Activated T-helper 17 cell treated with anti-CD3 and anti-CD28 coated beads, Interleukin-2, amount 50 U/mL, for 72 hours (primary cell): ENCODE measurements at regions not wholly inside any gene's neighbourhood (a gene's known extent, or its start where the extent isn't known, plus 50 kb on each side); places are given as distances from the start of the nearest gene placed in this dataset.

Source experiments
- ATAC-seq: fragments of 150-1000 bp; cut with Tn5 transposase; replicated peaks from 2 replicates; pipeline ENCODE4 v1.10.0; 2021; ENCODE audit warnings: mild to moderate bottlenecking, moderate library complexity
- H3K27ac Mint-ChIP-seq: one replicate; pipeline ENCODE4 v1.8.0; 2022; ENCODE audit warnings: mixed read lengths
- H3K27me3 Mint-ChIP-seq: one replicate; pipeline ENCODE4 v1.8.0; 2022; ENCODE audit warnings: mixed read lengths
- H3K36me3 Mint-ChIP-seq: one replicate; pipeline ENCODE4 v1.8.0; 2022; ENCODE audit warnings: low read depth, mild to moderate bottlenecking, mixed read lengths
- H3K4me1 Mint-ChIP-seq: one replicate; pipeline ENCODE4 v1.8.0; 2022; ENCODE audit warnings: mixed read lengths
- H3K4me3 Mint-ChIP-seq: one replicate; pipeline ENCODE4 v1.8.0; 2022; ENCODE audit warnings: mild to moderate bottlenecking, mixed read lengths
- H3K9me3 Mint-ChIP-seq: one replicate; pipeline ENCODE4 v1.8.0; 2022; ENCODE audit warnings: mixed read lengths

GRCh38 chr2:174022431-174022830 lies 57.3 kb upstream of the SP3 start:
- Mint-ChIP-seq H3K27me3 (peaks cover 4% of the 10 kb centered on the region), H3K27ac (peak overlapping the region; percentile 85), H3K4me3 (no peak overlapping the region), H3K9me3 (no peaks in the 10 kb centered on the region), H3K4me1 (peaks cover 19% of the 10 kb centered on the region), H3K36me3 (peaks cover 6% of the 10 kb centered on the region)
- ATAC-seq, result no peak

DNA sequence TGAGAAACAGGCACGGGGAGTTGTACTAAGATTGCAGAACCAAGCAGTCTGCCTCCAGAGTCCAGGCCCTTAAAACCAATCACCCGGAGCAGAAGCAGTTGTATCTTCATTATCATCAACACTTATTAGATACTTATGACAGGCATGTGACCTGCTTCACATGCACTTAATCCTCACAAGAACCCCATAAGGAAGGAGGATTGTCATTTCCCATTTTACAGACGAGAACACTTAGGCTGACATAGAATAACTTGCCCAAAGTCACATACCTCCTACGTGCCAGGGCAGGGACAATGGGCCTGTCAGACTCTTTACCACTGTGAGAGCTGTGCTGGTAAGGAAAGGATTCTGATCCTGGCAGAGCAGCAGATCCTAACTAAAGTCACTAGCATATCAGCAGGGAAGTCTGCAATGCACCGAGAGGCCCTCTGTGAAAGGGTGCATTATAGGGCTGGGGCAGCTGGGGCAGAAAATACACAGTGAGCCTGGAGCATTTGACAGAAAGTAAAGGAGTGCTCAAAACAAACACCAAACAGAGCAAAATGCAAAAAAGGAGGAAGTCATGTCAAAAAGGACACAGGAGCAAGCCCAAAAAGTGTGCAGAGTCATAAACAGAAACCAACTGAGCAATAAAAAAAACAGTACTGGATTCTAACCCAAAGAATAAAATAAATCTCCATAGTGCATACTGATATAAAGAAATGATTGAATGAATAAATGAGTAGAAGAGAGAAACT lies 55.9 kb upstream of the SP3 start:
- Mint-ChIP-seq H3K36me3 (peaks cover 6% of the 10 kb centered on the region), H3K27ac (no peak overlapping the region), H3K4me3 (no peak overlapping the region), H3K9me3 (no peaks in the 10 kb centered on the region), H3K27me3 (peaks cover 7% of the 10 kb centered on the region), H3K4me1 (peaks cover 19% of the 10 kb centered on the region)
- no peak for ATAC-seq

DNA sequence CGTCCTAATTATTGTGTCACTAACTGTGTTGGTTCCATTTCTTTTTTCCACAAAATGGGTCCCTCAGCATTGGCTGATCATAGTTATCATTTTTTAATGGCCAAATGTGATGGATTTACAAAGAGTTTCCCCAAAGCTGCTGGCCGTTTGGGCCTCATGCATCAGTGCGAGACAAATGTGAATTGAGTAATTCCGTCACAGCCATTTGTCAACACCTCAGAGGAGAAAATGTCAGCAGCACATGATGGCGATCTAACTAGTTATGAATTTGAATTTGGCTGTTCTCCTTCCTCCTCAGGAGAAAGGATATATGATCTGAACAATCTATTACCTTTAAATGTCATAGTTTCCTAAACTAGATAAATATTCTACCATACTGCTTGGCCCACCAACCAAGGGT lies 54.9 kb upstream of the SP3 start:
- Mint-ChIP-seq H3K4me3 (no peak overlapping the region), H3K27me3 (peaks cover 7% of the 10 kb centered on the region), H3K4me1 (peaks cover 19% of the 10 kb centered on the region), H3K27ac (no peak overlapping the region), H3K9me3 (no peaks in the 10 kb centered on the region), H3K36me3 (peaks cover 6% of the 10 kb centered on the region)
- ATAC-seq, result no peak

- H3K4me3 Mint-ChIP-seq, result no peak overlapping the region
- H3K4me1 Mint-ChIP-seq, result peaks cover 5% of the 10 kb centered on the region
- ATAC-seq, result peak; percentile 60
Observed at GRCh38 chr2:174016447-174016846, 51.3 kb upstream of the SP3 start.

DNA sequence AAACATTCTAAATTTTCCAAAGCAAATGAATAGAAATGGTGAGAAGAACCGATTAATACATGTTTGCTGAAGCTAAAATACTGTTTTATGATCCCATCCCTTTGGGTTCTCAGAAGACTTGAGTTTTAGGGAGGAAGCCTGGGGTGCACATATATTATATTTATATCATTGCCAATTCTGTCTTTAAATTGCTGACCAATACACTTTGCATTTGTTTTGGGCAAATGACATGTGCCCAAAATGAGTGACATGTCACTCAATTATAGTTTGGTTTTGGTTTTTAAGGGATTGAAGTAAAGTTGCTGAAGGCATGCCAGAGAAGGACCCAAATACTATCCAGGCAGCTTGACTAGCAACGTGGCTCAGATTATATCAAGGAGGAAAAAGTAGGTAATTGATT lies 50.3 kb upstream of the SP3 start:
- Mint-ChIP-seq H3K36me3 (no peaks in the 10 kb centered on the region), H3K4me1 (peaks cover 5% of the 10 kb centered on the region)
- no peak for ATAC-seq

More at GRCh38 chr2:174016447-174016846, 51.3 kb upstream of the SP3 start:
- H3K36me3 Mint-ChIP-seq, result no peaks in the 10 kb centered on the region
- H3K27ac Mint-ChIP-seq, result no peak overlapping the region
- H3K9me3 Mint-ChIP-seq, result no peaks in the 10 kb centered on the region
- H3K27me3 Mint-ChIP-seq, result peaks cover 3% of the 10 kb centered on the region

More for the DNA sequence above, 50.3 kb upstream of the SP3 start:
- peaks cover 3% of the 10 kb centered on the region for H3K27me3 Mint-ChIP-seq
- no peak overlapping the region for H3K4me3 Mint-ChIP-seq
- no peaks in the 10 kb centered on the region for H3K9me3 Mint-ChIP-seq
- H3K27ac Mint-ChIP-seq, result no peak overlapping the region
